HG02642 (cell line): ENCODE measurements at regions not wholly inside any gene's neighbourhood (a gene's known extent, or its start where the extent isn't known, plus 50 kb on each side); places are given as distances from the start of the nearest gene placed in this dataset.
A peak's percentile ranks its signal among the peaks of the same experiment; 100 is the strongest.

Experiments
- ATAC-seq: cut with Tn5 transposase; IDR thresholded peaks from one replicate; pipeline ENCODE4 v1.9.1; 2021; ENCODE audit warnings: mild to moderate bottlenecking; ENCODE audit not compliant: unreplicated experiment, poor library complexity

GRCh38 chr9:28155067-28155466, 581.8 kb upstream of the C9orf72 start:
- ATAC-seq, result no peak

- ATAC-seq, result no peak
Observed at GRCh38 chr9:28155671-28156070, 582.4 kb upstream of the C9orf72 start.

GRCh38 chr9:28158451-28158850, 585.2 kb upstream of the C9orf72 start:
- no peak for ATAC-seq

GRCh38 chr9:28163619-28164018, 590.3 kb upstream of the C9orf72 start:
- no peak for ATAC-seq

- ATAC-seq, result no peak
Observed at GRCh38 chr9:28166179-28166578, 592.9 kb upstream of the C9orf72 start.

- no peak for ATAC-seq
Observed at GRCh38 chr9:28177142-28177541, 603.9 kb upstream of the C9orf72 start.

- no peak for ATAC-seq
Observed at GRCh38 chr9:28177925-28178324, 604.6 kb upstream of the C9orf72 start.

GRCh38 chr9:28179893-28180292, 606.6 kb upstream of the C9orf72 start:
- no peak for ATAC-seq

GRCh38 chr9:28190981-28191380, 617.7 kb upstream of the C9orf72 start:
- ATAC-seq, result no peak

- no peak for ATAC-seq
Observed at GRCh38 chr9:28197653-28198052, 624.4 kb upstream of the C9orf72 start.

GRCh38 chr9:28203036-28203435, 629.8 kb upstream of the C9orf72 start:
- ATAC-seq, result no peak

- no peak for ATAC-seq
Observed at GRCh38 chr9:28206280-28206679, 633.0 kb upstream of the C9orf72 start.

GRCh38 chr9:28207657-28208056, 634.4 kb upstream of the C9orf72 start:
- peak; percentile 66 for ATAC-seq

- ATAC-seq, result no peak
Observed at GRCh38 chr9:28209130-28209529, 635.8 kb upstream of the C9orf72 start.

GRCh38 chr9:28212979-28213378, 639.7 kb upstream of the C9orf72 start:
- no peak for ATAC-seq

GRCh38 chr9:28215536-28216299, 642.4 kb upstream of the C9orf72 start:
- ATAC-seq, result no peak

- ATAC-seq, result no peak
Observed at GRCh38 chr9:28232686-28233085, 659.4 kb upstream of the C9orf72 start.

GRCh38 chr9:28234133-28234893, 661.0 kb upstream of the C9orf72 start:
- ATAC-seq, result no peak

GRCh38 chr9:28234894-28235277, 661.6 kb upstream of the C9orf72 start:
- no peak for ATAC-seq

GRCh38 chr9:28249424-28249823, 676.1 kb upstream of the C9orf72 start:
- ATAC-seq, result no peak

- ATAC-seq, result no peak
Observed at GRCh38 chr9:28255174-28255573, 681.9 kb upstream of the C9orf72 start.

- no peak for ATAC-seq
Observed at GRCh38 chr9:28260330-28260729, 687.0 kb upstream of the C9orf72 start.
